Gastroesophageal sphincter (tissue), 3 donors: ENCODE measurements at regions not wholly inside any gene's neighbourhood (a gene's known extent, or its start where the extent isn't known, plus 50 kb on each side); places are given as distances from the start of the nearest gene placed in this dataset.

Experiments used
- EP300 ChIP-seq: sonication (generic); formaldehyde crosslinking; IDR thresholded peaks from one replicate; pipeline ENCODE4 v1.6.1; 2017; ENCODE audit warnings: antibody characterized with exemption, mild to moderate bottlenecking
- POLR2A ChIP-seq, 2 donors: fragments of 450-650 bp; IDR thresholded peaks; one replicate each; pipeline ENCODE4 v1.6.1; 2017; ENCODE audit warnings: antibody characterized with exemption in 2 of 2, mild to moderate bottlenecking in 2 of 2, moderate library complexity in 1 of 2
- POLR2AphosphoS5 ChIP-seq: sonication (generic); formaldehyde crosslinking; IDR thresholded peaks from one replicate; pipeline ENCODE4 v1.6.1; 2017; ENCODE audit warnings: antibody characterized with exemption
- TF ChIP-seq, protein P1 (sequence below), 4 experiments: fragments of 200-600 bp in 2 of 4; fragments of 450-650 bp in 2 of 4; sonication (generic) in 1 of 4; IDR thresholded peaks; one replicate each; pipeline ENCODE4 v1.5.1; 2017 to 2019; ENCODE audit warnings: antibody characterized with exemption in 4 of 4, mild to moderate bottlenecking in 2 of 4, moderate library complexity in 2 of 4

- TF ChIP-seq, protein P1, sequence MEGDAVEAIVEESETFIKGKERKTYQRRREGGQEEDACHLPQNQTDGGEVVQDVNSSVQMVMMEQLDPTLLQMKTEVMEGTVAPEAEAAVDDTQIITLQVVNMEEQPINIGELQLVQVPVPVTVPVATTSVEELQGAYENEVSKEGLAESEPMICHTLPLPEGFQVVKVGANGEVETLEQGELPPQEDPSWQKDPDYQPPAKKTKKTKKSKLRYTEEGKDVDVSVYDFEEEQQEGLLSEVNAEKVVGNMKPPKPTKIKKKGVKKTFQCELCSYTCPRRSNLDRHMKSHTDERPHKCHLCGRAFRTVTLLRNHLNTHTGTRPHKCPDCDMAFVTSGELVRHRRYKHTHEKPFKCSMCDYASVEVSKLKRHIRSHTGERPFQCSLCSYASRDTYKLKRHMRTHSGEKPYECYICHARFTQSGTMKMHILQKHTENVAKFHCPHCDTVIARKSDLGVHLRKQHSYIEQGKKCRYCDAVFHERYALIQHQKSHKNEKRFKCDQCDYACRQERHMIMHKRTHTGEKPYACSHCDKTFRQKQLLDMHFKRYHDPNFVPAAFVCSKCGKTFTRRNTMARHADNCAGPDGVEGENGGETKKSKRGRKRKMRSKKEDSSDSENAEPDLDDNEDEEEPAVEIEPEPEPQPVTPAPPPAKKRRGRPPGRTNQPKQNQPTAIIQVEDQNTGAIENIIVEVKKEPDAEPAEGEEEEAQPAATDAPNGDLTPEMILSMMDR (IDR thresholded peaks at IDR 0.05): no peak
- TF ChIP-seq POLR2AphosphoS5: no peak
- TF ChIP-seq EP300: no peak
- TF ChIP-seq POLR2A (IDR thresholded peaks at IDR 0.05): no peak
These were observed 110.4 kb upstream of the RFLNA start for GRCh38 chr12:124184456-124184855.
